ENCODE measurements at regions not wholly inside any gene's neighbourhood (a gene's known extent, or its start where the extent isn't known, plus 50 kb on each side); places are given as distances from the start of the nearest gene placed in this dataset.
A peak's percentile ranks its signal among the peaks of the same experiment; 100 is the strongest.

DNA sequence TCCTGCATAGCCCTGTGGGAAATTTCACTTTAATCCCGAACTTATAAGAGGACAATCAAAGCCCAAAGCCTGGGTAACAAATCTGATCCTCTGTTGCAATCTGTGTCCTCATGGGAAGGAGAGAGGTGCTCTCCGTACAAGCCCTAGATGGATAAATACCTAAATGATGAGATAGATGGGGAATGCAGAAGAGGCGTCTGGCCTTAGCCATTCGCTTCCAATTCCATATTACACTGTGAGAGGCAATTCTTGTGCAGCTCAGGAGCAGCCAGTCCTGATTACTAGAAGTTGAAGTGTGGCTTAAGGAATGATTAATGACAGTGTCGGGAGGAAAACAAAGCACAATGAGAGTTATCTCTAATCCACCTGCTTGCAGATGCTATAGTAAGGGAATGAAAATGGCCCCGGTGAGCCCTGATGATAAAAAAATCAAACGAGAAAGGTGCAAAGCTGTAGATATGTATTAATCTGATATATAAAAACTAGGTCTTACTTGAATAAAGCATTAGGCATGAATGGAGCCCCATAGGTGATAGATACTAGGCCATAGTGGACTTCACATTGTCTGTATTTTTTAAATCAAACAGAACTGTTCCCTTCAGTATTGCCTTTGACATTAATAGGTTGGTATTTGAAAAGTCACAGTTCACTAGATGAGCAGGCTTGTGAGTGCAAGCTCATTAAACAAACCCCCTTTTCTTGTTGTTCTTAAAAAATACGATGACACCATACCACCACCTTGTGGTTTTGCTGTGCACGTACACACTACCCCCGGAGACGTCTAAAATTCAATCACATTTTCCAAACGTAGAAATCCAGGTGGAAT, 54.2 kb upstream of the TMCO5A start:
- peak; percentile 96 for FAIRE-seq

DNA sequence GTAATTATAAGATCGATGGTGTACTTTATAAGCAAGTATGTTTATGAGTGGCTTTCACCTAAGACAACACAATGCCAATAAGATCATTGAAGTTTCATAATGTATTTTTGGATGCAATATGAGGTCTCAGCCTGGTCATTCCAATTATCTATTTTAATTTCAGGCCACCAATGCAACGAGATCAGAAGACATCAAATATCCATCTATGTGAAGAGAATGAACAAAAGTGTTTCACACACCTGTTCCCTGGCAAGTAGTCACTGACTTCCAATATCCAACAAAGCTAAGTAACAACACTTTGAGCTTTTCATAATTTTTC, 53.6 kb upstream of the TMCO5A start:
- no peak for FAIRE-seq

DNA sequence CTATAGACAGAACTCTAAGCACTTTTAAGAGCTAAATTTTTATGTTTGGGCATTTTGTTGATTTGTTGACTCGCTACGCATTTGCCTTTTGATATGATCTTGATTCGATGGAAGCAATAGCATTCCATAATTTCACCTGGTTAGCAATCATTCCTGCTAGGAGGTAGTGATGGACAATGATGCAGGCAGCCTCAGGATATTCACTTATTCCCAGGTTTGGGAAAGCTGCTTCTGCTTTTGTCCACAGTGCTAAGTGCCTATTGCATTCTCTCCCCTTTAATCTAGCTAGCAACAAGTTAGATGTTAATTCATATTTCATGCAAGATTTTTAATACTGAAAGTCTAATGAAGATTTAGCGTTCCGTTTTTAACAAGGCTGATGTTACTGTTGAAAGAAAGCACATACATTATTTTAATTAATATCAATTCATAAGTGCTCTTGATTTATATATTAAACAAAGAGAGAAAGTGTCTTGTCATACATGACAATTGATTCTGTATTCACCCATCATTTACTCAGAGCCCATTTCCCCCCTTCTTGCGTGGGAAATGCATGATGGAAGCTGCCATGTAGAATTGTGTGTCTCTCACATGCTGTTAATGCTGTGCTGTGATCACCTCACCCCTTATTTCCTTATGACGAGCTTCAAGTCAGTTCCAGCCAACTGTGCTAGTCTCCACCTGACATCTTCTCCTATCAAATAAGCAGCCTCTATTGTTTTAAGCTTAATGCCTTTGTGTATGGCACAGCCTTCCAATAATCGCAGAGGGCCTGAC, 53.0 kb upstream of the TMCO5A start:
- no peak for FAIRE-seq

DNA sequence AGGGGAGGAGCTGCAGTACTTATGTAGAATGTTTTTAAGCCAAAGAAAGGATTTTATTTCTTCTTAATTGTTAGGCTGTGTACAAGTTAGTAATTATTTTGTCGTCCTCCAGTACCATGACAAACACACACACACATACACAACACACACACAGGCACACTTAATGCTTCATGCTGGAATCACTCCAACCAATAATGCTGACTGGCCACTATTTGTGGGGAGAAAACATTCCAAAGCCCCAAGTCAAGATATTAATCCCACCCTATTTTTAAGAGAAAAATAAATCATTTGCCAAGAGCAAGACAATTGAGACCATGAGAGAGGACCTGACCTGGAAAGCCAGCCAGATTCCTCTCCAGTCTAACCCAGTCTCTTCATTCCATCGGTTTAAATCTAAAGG, 51.8 kb upstream of the TMCO5A start:
- no peak for FAIRE-seq
